H9 (cell line): ENCODE measurements at regions not wholly inside any gene's neighbourhood (a gene's known extent, or its start where the extent isn't known, plus 50 kb on each side); places are given as distances from the start of the nearest gene placed in this dataset.

Experiments used
- DNase-seq: peaks from one replicate; pipeline ENCODE4 v3.0.0-alpha.2; 2017
- H2AFZ ChIP-seq: one replicate; pipeline ENCODE4 v1.6.1; 2013; ENCODE audit warnings: mild to moderate bottlenecking, low read length, control low read depth, moderate library complexity
- H2AK5ac ChIP-seq: 2 replicates; pipeline ENCODE4 v1.6.1; 2013; ENCODE audit warnings: low read length, control low read depth, mixed read lengths; ENCODE audit not compliant: insufficient read length
- H2BK120ac ChIP-seq: one replicate; pipeline ENCODE4 v1.6.1; 2013; ENCODE audit warnings: low read depth, mild to moderate bottlenecking, low read length, control low read depth, inconsistent platforms; ENCODE audit not compliant: poor library complexity, severe bottlenecking
- H2BK12ac ChIP-seq: 2 replicates; pipeline ENCODE4 v1.6.1; 2013; ENCODE audit warnings: low read length, control low read depth, mixed read lengths, low read depth; ENCODE audit not compliant: insufficient read length
- H2BK15ac ChIP-seq: 2 replicates; pipeline ENCODE4 v1.6.1; 2013; ENCODE audit warnings: low read depth, low read length, control low read depth
- H2BK20ac ChIP-seq: one replicate; pipeline ENCODE4 v1.6.1; 2013; ENCODE audit warnings: low read depth, mild to moderate bottlenecking, low read length, control low read depth, inconsistent platforms; ENCODE audit not compliant: poor library complexity, severe bottlenecking
- H2BK5ac ChIP-seq: 2 replicates; pipeline ENCODE4 v1.6.1; 2013; ENCODE audit warnings: low read length, control low read depth, mixed read lengths; ENCODE audit not compliant: insufficient read length
- H3K14ac ChIP-seq: 2 replicates; pipeline ENCODE4 v1.6.1; 2013; ENCODE audit warnings: low read length, control low read depth; ENCODE audit not compliant: insufficient read depth
- H3K18ac ChIP-seq: 2 replicates; pipeline ENCODE4 v1.6.1; 2013; ENCODE audit warnings: low read depth, mild to moderate bottlenecking, mixed read lengths, low read length, control low read depth; ENCODE audit not compliant: insufficient read length
- H3K23ac ChIP-seq: 2 replicates; pipeline ENCODE4 v1.6.1; 2013; ENCODE audit warnings: low read length, control low read depth, mixed read lengths, low read depth; ENCODE audit not compliant: insufficient read length
- H3K23me2 ChIP-seq: 2 replicates; pipeline ENCODE4 v1.6.1; 2013; ENCODE audit warnings: low read depth, mild to moderate bottlenecking, mixed read lengths, low read length, control low read depth; ENCODE audit not compliant: insufficient read length, poor library complexity, severe bottlenecking
- H3K27ac ChIP-seq: 2 replicates; pipeline ENCODE4 v1.5.1; 2013; ENCODE audit warnings: low read length, control low read depth, mixed read lengths, low read depth; ENCODE audit not compliant: insufficient read length
- H3K27me3 ChIP-seq: 2 replicates; pipeline ENCODE4 v1.6.1; 2013; ENCODE audit warnings: low read length, control low read depth, inconsistent platforms; ENCODE audit not compliant: insufficient read depth
- H3K4ac ChIP-seq: 2 replicates; pipeline ENCODE4 v1.6.1; 2013; ENCODE audit warnings: low read depth, mild to moderate bottlenecking, control low read depth, inconsistent platforms, low read length, moderate library complexity
- H3K4me1 ChIP-seq: 2 replicates; pipeline ENCODE4 v1.6.1; 2013; ENCODE audit warnings: low read length, control low read depth, inconsistent platforms; ENCODE audit not compliant: insufficient read depth
- H3K4me2 ChIP-seq: 2 replicates; pipeline ENCODE4 v1.6.1; 2013; ENCODE audit warnings: low read length, control low read depth, mixed read lengths; ENCODE audit not compliant: insufficient read length, insufficient read depth
- H3K56ac ChIP-seq: 2 replicates; pipeline ENCODE4 v1.6.1; 2013; ENCODE audit warnings: low read depth, mild to moderate bottlenecking, mixed read lengths, low read length, control low read depth; ENCODE audit not compliant: insufficient read length
- H3K79me1 ChIP-seq: 2 replicates; pipeline ENCODE4 v1.6.1; 2013; ENCODE audit warnings: low read depth, mild to moderate bottlenecking, moderate library complexity, low read length, control low read depth, inconsistent platforms; ENCODE audit not compliant: insufficient read depth, poor library complexity, severe bottlenecking
- H3K79me2 ChIP-seq: 2 replicates; pipeline ENCODE4 v1.6.1; 2013; ENCODE audit warnings: low read length, control low read depth, inconsistent platforms; ENCODE audit not compliant: insufficient read depth
- H3K9ac ChIP-seq: 2 replicates; pipeline ENCODE4 v1.6.1; 2013; ENCODE audit warnings: low read length, control low read depth, mixed read lengths; ENCODE audit not compliant: insufficient read length; ENCODE audit errors: extremely low read depth
- H3K9me3 ChIP-seq: one replicate; pipeline ENCODE4 v1.6.1; 2013; ENCODE audit warnings: low read depth, low read length, inconsistent platforms; ENCODE audit not compliant: control insufficient read depth
- H3T11ph ChIP-seq: one replicate; pipeline ENCODE4 v1.6.1; 2013; ENCODE audit warnings: mild to moderate bottlenecking, low read length, control low read depth, inconsistent platforms
- H4K20me1 ChIP-seq: one replicate; pipeline ENCODE4 v1.6.1; 2013; ENCODE audit not compliant: control insufficient read depth, insufficient read length, insufficient read depth
- H4K5ac ChIP-seq: 2 replicates; pipeline ENCODE4 v1.6.1; 2013; ENCODE audit warnings: low read depth, mild to moderate bottlenecking, mixed read lengths, low read length, control low read depth; ENCODE audit not compliant: insufficient read length
- H4K8ac ChIP-seq: replicated peaks from 2 replicates; pipeline ENCODE4 v1.6.1; 2013; ENCODE audit warnings: low read length, control low read depth, mixed read lengths, low read depth; ENCODE audit not compliant: insufficient read length
- H4K91ac ChIP-seq: 2 replicates; pipeline ENCODE4 v1.6.1; 2013; ENCODE audit warnings: low read depth, mild to moderate bottlenecking, moderate library complexity, mixed read lengths, low read length, control low read depth; ENCODE audit not compliant: insufficient read length
- H3K27ac Mint-ChIP-seq, 3 experiments: 2 replicates in 2 of 3; 3 replicates in 1 of 3; pipeline ENCODE4 v1.8.0; 2020 to 2021; ENCODE audit warnings: mixed read lengths in 3 of 3, mild to moderate bottlenecking in 1 of 3, moderate library complexity in 1 of 3
- H3K27me3 Mint-ChIP-seq: 2 replicates; pipeline ENCODE4 v1.8.0; 2021; ENCODE audit warnings: low read depth, mild to moderate bottlenecking, moderate library complexity, mixed read lengths
- H3K36me3 Mint-ChIP-seq, 3 experiments: 2 replicates in 2 of 3; 3 replicates in 1 of 3; pipeline ENCODE4 v1.8.0; 2020 to 2021; ENCODE audit warnings: low read depth in 3 of 3, mixed read lengths in 3 of 3; ENCODE audit not compliant: insufficient read depth in 1 of 3
- H3K4me1 Mint-ChIP-seq, 2 experiments: 2 replicates each; pipeline ENCODE4 v1.8.0; 2020; ENCODE audit warnings: mixed read lengths in 2 of 2
- H3K4me3 Mint-ChIP-seq, 2 experiments: 2 replicates in 1 of 2; 3 replicates in 1 of 2; pipeline ENCODE4 v1.8.0; 2020 to 2021; ENCODE audit warnings: mild to moderate bottlenecking in 2 of 2, mixed read lengths in 2 of 2, moderate library complexity in 1 of 2
- H3K9me3 Mint-ChIP-seq, 2 experiments: 2 replicates in 1 of 2; 3 replicates in 1 of 2; pipeline ENCODE4 v1.8.0; 2020; ENCODE audit warnings: mild to moderate bottlenecking in 2 of 2, mixed read lengths in 2 of 2, moderate library complexity in 1 of 2
- CTCF ChIP-seq: fragments of 200-600 bp; sonication (generic); conservative IDR thresholded peaks from 3 replicates; pipeline ENCODE4 v1.8.0; 2021; ENCODE audit warnings: antibody characterized with exemption, mild to moderate bottlenecking
- WGBS: extraction: QIAGEN DNeasy Blood & Tissue Kit; methylation state at CpG from one replicate; pipeline ENCODE4 v1.1.7; 2013; ENCODE audit warnings: missing lambda C conversion rate, low lambda C conversion rate, mixed read lengths; ENCODE audit not compliant: insufficient read length; ENCODE audit errors: extremely low coverage; 5-methylcytosine and 5-hydroxymethylcytosine counted together

- Histone ChIP-seq H3K79me1 (no peaks in the 10 kb centered on the region), H3K27ac (no peak overlapping the region), H4K20me1 (no peaks in the 10 kb centered on the region), H3K18ac (no peak overlapping the region), H3K14ac (no peak overlapping the region), H3K79me2 (no peaks in the 10 kb centered on the region), H2BK20ac (no peak overlapping the region), H4K91ac (no peak overlapping the region), H3K23me2 (no peaks in the 10 kb centered on the region), H2AFZ (no peak overlapping the region), H2BK5ac (no peak overlapping the region), H4K5ac (no peak overlapping the region), H2BK15ac (no peak overlapping the region), H2BK12ac (no peak overlapping the region), H3K9ac (no peak overlapping the region), H3K4me1 (no peaks in the 10 kb centered on the region), H2BK120ac (no peak overlapping the region), H3K56ac (no peak overlapping the region), H2AK5ac (no peak overlapping the region), H3T11ph (no peak overlapping the region), H3K23ac (no peak overlapping the region), H4K8ac (no peak overlapping the region), H3K27me3 (no peaks in the 10 kb centered on the region), H3K9me3 (no peaks in the 10 kb centered on the region), H3K4ac (no peak overlapping the region), H3K4me2 (no peak overlapping the region)
- H3K4me1 Mint-ChIP-seq = peaks cover 1 to 12% of the 10 kb centered on the region in 2 experiments
- no CpG with 5 or more reads among the region's 1 CpG for WGBS
- no peaks in the 10 kb centered on the region for H3K9me3 Mint-ChIP-seq
- no peaks in the 10 kb centered on the region; the same call in 1 of the 2 replicates for H3K27me3 Mint-ChIP-seq
- no peak overlapping the region for H3K27ac Mint-ChIP-seq
- no peak for DNase-seq
- no peak for TF ChIP-seq CTCF
- H3K36me3 Mint-ChIP-seq = no peaks in the 10 kb centered on the region
- H3K4me3 Mint-ChIP-seq = no peak overlapping the region
Measured at GRCh38 chr6:138011413-138011812, 95.8 kb downstream of the PERP start.
